LoVo (cell line): ENCODE measurements at regions not wholly inside any gene's neighbourhood (a gene's known extent, or its start where the extent isn't known, plus 50 kb on each side); places are given as distances from the start of the nearest gene placed in this dataset.
"Not testable (repeated sequence)": the region's sequence is repeated elsewhere in the genome, so short reads cannot be mapped to it uniquely, and the experiment has no call there.

Source experiments
- DNase-seq: peaks from one replicate; pipeline ENCODE4 v3.0.0-alpha.2; 2016; ENCODE audit warnings: low spot score

- no peak for DNase-seq
Observed at GRCh38 chr6:154602296-154602695, 91.8 kb upstream of the CNKSR3 start.

GRCh38 chr6:154602708-154603107 lies 92.2 kb upstream of the CNKSR3 start:
- no peak for DNase-seq

GRCh38 chr6:154604119-154604518 lies 93.6 kb upstream of the CNKSR3 start:
- no peak for DNase-seq

- DNase-seq: no peak
Observed at GRCh38 chr6:154605178-154605881, 94.8 kb upstream of the CNKSR3 start.

GRCh38 chr6:154605882-154606370 lies 95.4 kb upstream of the CNKSR3 start:
- no peak for DNase-seq

GRCh38 chr6:154606457-154606856 lies 96.0 kb upstream of the CNKSR3 start:
- DNase-seq: no peak

- no peak for DNase-seq
Observed at GRCh38 chr6:154606860-154607259, 96.4 kb upstream of the CNKSR3 start.

- DNase-seq: no peak
Observed at GRCh38 chr6:154611241-154611640, 100.8 kb upstream of the CNKSR3 start.

GRCh38 chr6:154611847-154612246 lies 101.4 kb upstream of the CNKSR3 start:
- DNase-seq: no peak

- DNase-seq: no peak
Observed at GRCh38 chr6:154613137-154613676, 102.7 kb upstream of the CNKSR3 start.

GRCh38 chr6:154614101-154614500 lies 103.6 kb upstream of the CNKSR3 start:
- no peak for DNase-seq

- DNase-seq: no peak
Observed at GRCh38 chr6:154614641-154615040, 104.2 kb upstream of the CNKSR3 start.

- DNase-seq: peak; percentile 81
Observed at GRCh38 chr6:154615483-154616025, 105.1 kb upstream of the CNKSR3 start.

GRCh38 chr6:154617175-154617574 lies 106.7 kb upstream of the CNKSR3 start:
- DNase-seq: no peak

- DNase-seq: no peak
Observed at GRCh38 chr6:154619146-154619545, 108.7 kb upstream of the CNKSR3 start.

- DNase-seq: no peak
Observed at GRCh38 chr6:154621686-154622085, 111.2 kb upstream of the CNKSR3 start.

GRCh38 chr6:154622618-154623336 lies 110.4 kb upstream of the SCAF8 start:
- no peak for DNase-seq

GRCh38 chr6:154623391-154623790 lies 109.8 kb upstream of the SCAF8 start:
- no peak for DNase-seq

- DNase-seq: no peak
Observed at GRCh38 chr6:154624038-154624599, 109.1 kb upstream of the SCAF8 start.

- DNase-seq: not testable (repeated sequence)
Observed at GRCh38 chr6:154624727-154625126, 108.5 kb upstream of the SCAF8 start.

- DNase-seq: no peak
Observed at GRCh38 chr6:154625721-154626120, 107.5 kb upstream of the SCAF8 start.

- no peak for DNase-seq
Observed at GRCh38 chr6:154629127-154629526, 104.1 kb upstream of the SCAF8 start.

GRCh38 chr6:154632119-154632518 lies 101.1 kb upstream of the SCAF8 start:
- DNase-seq: no peak
